COLO668 (cell line): ENCODE measurements at regions not wholly inside any gene's neighbourhood (a gene's known extent, or its start where the extent isn't known, plus 50 kb on each side); places are given as distances from the start of the nearest gene placed in this dataset.
"Not testable (repeated sequence)": the region's sequence is repeated elsewhere in the genome, so short reads cannot be mapped to it uniquely, and the experiment has no call there.

Source experiments
- DNase-seq: peaks from one replicate; lab custom pipeline; 2025; ENCODE audit not compliant: unreplicated experiment; lab: John Stamatoyannopoulos, UW

DNA sequence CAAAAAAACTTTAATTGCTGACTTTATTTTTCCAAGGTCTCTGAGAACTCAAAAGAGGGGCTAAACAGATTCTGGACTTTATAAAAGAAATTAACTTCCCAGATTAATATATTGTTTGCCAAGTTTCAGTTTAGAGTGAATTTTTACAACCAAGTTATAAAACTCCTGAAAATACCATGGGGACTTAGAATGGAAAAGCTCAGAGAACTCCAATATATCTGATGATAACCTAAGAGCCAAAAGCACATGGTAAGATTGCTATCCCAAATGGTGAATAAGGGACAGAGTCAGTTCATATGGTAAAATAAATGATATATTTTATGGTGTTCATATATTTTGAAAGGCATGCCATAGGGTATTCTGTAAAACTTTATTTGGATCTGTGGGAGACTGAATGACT lies 470.9 kb downstream of the TTLL7 start:
- DNase-seq: no peak

DNA sequence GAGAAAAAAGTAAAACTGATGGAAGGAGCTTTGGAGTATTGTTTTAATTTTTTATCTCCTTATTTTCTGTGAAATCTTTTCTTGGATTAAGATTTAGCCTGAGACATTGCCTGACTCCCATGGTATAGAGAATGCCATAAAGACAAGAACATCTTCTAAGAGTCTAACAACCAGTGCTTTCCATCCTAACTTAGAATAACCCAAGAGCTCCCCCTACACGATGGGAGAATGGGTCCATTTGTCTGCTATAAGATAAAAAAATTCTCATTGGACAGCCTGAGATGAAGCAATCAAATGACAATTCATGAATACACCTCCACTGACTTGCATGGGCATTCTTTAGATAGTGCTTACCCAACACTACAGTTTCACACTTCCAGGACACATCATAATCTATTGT lies 478.1 kb downstream of the TTLL7 start:
- DNase-seq: no peak

DNA sequence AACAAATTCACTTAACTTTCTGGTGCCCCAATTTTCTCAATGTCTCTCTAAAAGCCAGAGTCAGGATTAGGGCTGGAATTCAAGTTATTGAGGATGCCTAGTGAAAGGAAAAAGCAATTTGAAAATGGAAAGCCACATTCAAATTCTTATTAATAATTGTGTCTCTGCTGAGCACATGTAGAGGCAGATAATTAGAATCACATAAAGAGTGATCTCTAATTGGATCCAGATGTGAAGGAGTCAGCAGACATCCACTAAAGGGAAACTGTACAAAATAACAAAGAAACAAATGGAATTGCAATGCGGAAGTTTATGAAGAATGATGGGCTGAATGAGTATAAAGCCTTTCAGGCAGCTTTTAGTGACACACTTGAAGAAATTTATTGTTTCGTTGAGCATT lies 482.6 kb downstream of the TTLL7 start:
- DNase-seq: no peak

DNA sequence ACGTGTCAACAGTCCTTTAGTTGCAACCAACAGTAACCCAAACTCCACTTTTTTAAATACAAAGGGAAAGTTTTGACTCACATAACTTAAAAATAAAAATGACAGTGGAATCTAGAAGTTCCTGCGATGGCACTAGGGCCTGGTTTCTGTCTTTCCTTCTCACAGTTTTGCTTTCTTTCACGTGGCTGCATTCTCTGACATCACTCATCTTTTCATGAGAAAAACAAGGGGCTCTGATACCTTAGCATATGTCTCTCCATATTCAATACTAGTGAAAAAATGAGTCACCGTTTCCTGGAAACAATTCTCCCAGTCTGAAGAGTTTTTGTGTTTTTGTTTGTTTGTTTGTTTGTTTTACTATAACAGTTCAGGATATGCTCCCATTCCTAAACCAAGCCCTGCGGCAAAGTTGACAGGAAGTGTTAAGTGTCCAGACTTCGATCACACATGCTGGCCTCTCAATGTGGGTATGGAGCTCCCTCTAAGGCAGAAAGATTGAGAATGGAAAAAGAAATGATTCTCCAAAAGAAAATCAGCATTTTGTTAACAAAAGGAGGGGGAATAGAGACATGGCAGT lies 483.3 kb downstream of the TTLL7 start:
- DNase-seq: no peak

DNA sequence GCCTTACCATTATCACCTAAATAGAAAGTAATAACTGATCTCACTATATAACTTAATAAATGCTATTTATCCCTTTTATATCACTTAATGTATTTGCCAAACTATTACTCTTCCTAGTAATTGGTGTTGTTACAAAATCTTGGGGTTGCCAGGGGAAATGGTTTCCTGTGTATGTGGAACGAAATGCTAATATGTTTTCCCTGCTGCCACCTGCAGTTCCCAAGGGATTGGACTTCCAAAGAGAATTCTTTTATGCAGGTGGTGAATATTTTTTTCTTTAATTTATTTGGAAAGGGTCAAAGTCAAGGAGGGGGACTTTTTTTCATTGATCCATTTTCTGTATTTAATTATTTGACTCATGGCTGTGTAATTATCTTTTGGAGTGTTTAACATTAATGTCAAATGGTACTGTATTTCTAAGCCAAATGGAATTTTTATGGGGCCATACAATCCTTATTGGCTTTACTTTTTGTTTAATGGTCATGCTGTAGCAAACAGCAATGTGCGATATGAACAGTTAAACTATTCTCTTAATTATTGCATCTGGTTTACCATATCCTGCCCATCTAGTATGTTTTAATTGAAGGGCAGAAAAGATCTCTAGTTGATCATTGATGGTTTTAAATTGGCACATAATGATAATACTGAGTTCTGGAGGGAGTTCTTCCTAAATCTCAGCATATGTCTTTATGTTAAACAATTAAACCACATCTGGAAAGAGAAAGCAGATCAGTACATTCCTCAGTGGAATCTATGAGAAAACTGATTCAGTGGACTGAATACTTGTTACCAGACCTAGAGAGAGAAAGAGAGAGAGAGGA lies 486.3 kb downstream of the TTLL7 start:
- no peak for DNase-seq

DNA sequence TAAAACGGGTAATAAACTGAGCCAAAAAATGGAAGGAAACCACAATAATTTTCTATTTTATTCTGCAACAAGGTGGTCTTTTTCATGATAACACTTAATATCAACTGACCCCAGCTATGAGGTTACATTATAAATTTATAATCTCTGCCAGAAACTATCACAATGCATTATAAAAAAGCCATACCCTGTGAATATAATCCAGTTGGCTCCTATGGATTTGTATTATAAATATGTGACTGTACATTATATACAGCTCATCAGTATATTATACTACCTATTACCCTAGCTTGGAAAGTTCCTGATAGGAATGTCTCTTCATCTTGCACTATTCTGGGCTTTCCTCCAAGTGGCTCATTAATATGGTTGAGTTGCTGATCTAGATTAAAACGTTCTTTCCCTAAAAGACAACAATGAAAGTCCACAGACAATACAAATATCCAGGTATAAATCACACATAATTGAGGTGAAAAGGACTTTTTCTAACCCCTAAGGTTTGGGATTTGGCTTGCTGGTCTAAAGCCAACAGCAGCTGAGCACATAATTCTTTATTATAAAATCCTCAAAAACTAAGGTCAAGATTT lies 487.7 kb downstream of the TTLL7 start:
- no peak for DNase-seq

DNA sequence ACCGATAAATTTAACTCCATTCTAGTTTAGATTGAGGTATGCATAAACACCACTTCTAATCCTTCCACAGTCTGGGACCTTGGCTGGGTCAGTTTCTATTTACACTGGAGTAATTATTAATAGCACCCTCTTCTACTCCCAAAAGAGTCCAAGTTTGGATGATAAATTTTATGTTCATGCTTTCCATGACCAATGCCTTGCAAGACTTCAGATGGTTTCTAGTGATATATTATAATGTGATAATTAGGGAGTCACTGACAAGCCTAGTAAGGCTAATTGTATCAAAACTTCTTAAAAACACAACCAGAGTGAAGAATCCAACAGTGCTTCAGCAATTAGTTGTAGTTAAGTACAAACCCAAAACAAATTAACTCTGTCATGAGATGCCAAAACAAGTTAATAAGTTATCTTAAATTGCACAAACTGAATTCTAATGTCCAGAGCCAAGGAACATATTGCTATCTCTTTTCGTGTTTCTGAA lies 489.6 kb downstream of the TTLL7 start:
- no peak for DNase-seq

DNA sequence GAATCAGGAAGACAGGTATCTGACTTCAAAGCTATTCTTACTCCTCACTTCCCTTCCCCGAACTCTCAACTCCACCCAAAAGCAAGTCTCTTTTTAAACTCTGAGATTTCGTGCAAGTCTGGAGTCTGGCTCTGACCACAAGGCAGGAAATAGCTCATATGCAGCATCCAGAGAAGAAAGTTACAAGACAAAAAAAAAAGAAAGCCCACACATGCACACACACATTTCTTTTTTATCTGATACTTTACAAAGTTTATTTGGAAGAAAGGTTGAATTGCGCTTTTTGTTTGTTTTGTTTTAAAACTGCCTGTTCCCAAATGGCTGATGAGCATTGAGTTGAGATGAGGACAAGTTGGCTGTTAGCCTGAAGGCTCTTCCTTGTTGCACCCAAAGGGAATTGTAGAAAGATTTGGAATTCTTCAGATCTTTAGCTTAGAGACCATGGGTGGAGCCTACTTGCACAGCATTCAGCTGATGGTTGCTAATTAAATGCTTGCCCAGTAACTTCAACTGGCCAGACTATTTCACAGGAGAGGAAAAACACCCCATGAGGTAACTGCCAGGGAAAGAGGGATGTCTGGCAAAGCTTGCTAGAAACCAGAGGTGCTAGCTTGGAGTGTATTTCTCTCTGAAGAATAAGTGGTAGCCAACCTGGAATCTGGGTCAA lies 490.3 kb downstream of the TTLL7 start:
- no peak for DNase-seq

DNA sequence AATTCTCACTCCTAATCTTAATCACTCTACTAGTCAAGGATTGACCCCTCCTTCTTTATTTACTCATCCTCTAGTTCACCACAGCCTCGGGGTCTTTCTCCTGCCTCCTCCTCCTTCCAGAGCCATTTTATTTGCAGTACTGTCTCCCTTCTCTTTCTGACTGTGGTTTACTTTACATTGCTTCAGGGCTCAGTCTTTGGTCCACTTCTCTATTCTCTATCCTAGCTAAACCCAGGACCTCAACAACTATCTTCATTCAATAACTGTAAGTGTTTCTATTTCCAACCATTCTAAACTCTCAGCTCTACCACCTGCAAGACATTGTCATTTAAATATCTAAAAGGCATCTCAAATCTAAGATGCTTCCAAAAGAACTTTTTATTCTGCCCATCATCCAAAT lies 493.8 kb downstream of the TTLL7 start:
- DNase-seq: no peak

DNA sequence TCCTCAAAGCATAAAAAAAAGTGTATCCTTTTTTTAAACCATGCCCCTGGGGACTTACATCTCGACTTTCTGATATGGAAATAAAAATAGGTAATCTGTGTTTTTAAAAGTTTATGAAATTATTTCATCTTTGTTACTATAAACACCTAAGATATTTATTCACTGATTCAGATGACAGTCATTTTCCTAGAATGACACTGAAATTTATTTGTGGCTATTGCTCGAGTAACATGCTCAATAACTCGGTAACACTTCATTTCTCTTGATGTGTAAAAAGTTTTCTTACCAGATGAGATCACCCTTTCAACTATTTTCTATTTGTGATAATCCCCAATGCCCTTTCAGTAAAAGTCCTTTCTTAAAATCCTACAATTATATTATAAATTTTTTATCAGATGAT lies 495.8 kb downstream of the TTLL7 start:
- DNase-seq: no peak

DNA sequence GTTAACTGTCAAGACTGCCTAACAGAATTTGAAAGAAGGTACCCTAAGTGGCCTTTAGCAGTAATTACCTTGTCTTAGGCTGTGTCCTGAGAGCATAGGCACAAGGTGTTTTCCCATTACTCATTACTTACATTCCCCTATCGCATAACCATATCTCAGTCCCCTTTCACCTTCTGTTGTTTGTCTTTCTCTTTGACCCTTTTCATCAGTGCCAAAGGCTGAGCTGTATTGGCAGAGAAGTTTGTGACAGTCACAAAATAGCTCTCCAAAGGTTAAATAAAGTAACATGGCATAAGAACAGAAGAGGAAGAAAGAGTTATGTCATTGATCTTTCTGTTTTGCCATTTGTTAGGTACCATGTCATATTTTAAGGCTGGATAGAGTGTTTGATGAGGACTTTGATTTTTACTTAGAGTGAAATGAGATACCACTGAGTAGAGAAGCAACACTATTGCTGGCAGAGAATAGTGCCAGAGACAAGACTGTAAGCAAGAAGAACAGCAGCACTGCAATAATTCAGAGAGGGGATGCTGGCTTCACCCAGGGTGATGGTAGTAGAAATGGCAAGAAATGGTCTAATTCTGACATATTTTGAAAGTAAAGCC lies 497.8 kb downstream of the TTLL7 start:
- no peak for DNase-seq

DNA sequence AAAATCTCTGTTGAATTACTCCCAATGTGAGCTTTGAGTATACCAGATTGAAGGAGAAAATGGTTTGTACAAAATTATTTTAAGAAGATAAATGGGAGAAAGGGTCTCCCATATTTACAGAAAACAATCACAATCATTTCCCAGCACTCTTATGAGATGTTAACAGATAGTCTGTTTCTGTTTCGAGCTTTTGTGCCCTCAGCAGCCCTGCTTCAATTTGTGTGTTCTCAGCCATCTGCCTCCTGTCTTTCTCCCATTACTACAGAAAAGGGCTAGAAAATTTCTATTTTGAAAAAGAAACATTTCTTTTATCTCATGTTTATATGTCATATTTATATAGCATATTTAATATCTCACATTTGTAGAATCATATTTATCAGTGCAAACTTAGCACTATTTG lies 498.4 kb downstream of the TTLL7 start:
- no peak for DNase-seq

DNA sequence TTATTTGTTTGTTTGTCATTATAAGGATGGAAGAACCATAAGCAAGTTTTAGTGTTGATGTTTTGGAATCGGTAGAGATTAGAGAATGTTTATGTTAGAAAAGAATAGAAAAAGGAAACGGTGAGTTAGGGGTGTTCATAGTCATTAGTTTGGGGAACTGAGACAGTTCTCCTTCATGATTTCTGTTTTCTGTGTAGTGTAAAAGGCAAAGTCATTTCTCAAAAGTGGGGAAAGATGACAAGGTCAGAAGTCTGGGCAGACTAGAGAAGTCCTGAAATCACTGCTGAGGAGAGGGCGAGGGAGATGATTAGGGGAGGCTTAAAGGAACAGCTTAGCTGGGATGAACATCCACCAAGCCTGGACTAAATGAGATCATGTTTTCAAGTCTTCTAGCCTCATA lies 498.9 kb downstream of the TTLL7 start:
- no peak for DNase-seq

DNA sequence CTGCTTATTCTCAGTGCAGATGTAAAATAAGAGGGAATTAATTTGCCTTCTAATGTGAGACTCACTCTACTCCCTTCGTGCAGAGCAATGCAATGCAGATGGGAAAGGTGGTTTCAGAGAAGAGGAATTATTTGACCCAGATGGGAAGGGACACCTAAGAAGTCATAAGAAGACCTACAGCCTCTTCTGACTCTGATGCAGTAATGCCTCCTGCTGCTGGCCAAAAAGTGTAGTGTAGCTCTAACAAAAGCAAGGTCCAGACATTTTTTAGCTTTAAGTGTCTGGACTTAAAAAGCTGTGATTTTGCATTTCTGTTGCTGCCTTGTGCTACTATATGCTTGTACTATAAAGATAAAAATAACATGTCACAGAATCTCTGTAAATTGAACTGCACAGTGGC lies 501.4 kb downstream of the TTLL7 start:
- DNase-seq: no peak

DNA sequence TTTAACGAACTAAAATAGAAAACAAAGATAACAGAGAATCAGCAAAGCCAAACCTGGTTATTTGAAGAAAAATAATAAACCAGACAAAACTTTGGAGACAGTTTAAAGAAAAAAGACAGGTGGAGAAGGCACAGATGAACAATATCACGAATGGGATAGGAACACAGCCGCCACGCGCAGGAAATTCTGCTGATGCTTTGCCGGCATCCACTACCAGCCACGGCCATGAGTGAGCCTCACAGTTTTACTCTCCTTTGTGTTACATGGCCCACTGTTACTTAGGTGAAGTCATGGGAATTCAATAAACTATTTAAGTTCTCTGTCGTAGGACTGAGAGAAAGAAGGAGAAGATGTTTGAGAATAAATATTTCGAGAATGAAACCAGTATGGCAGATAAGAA lies 503.4 kb downstream of the TTLL7 start:
- no peak for DNase-seq

DNA sequence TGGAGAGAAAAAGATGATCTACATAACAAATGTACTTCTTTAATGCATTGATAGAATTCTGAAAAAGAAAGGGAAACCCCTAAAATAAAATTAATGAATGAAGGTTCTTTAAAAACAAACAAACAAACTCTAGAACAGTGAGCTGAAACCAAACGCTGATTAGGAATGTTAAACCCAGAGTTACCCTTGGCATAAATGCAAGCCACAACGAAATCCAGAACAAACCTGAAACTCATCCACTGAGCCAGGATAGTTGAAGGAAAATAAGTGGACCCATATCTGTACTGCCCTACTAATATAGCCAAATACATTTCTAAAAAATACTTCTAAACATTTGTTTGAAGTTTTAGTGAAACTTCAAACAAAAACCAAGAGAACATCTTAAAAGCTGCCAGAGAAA lies 505.3 kb downstream of the TTLL7 start:
- no peak for DNase-seq

DNA sequence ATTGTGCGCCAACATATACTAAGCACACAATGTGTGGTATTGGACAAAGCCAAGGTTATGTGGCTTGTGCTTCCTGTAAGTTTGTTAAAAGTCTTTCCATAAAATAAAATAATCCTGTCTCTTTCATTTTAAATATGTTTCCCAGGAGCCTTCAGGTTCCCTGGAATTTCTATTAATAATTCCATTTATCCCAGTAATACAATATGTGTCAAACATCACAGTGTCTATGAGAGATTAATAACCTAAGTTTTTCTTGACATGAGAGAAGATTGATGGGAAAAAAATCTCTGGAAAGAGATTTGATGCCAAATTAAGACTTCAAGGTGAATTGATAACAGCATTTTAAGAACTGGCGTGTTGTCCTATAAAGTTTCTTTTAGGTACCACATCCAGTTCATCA lies 507.0 kb downstream of the TTLL7 start:
- no peak for DNase-seq

DNA sequence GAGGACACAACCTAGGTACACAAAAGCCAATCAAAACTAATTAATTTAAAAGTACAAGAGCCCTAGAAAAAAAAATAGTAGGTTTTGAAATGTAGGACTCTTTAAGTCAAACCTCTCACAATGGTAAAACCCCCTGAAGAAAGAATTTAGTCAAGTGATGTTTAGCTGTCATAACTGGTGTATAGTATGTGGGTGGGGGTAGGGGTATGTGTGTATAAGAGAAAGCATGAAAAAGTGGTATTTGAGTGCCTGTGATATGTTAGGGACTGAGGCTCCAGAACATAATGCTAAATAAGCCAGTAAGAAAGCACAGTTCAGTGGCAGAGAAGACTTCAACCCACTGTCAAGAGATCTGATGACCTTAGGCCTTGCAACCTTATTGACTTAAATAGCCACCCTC lies 507.9 kb downstream of the TTLL7 start:
- DNase-seq: no peak

DNA sequence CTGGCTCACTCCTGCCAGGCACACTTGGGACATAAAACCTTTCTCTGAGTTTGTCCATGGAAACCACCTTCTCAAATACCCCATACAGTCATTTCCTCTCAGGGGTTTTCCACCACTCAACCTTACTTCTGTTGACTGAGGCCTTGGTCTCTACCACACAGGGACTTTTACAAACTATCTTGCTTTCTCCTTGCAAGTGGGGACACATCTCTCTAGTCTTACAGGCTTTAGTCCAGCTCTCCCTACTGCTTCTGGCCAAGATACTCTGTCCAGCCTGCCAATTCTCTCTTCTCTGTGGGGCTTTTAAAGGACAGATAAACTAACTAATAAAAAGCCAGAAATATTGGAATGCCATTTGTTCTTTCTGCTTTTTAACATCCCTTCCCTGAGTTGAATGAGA lies 510.8 kb downstream of the TTLL7 start:
- not testable (repeated sequence) for DNase-seq

DNA sequence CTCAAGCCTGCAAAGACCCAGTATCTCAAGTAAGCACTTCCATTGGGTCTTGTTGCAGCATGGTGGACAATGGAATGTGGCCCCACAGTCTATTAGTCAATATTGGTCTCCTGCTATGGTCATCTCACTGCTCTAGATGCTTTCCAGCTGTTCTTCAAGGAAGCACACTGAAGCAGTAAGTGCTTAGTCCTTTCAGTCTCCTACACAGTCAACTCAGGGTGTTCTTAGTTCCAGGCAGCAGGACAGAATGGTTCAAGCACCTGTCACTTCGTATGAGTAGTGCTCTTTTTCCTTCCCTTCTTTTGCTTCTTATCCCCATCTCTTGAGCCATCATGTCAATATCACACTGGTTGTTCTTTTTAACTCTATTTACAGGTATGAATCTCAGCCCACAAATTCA lies 511.5 kb downstream of the TTLL7 start:
- not testable (repeated sequence) for DNase-seq

DNA sequence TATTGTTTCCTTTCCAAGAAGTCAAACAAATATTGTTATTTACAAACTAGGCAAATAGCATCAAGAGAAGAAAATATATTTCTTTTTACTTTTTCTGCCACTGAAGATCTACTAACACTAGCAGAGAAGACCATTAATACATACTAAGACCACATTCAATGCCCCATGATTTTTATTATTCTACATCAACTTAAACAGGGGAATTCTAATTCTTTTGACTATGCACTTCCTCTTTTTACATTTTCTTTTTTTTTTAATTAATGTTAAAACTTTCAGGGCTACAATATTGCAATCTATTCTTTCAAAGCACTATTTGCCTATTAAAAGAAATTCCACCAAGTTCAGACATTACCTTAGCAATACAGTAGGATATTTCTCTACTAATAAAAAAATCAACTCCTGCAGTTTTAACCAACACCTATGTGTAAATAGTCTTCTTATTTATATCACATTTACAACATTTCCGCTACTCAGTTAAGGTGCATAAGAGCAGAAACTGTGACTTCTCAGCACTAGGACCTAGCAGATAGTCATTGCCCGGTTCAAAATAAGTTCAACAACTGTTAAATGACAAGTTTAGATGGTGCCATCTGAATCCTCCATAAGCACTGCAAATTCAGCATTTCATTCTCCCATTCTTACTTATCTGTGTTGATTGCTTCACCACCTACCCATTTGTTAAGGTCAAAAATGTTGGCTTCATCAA lies 513.5 kb downstream of the TTLL7 start:
- not testable (repeated sequence) for DNase-seq
